Occipital lobe (tissue), 1 donor: ENCODE measurements at regions not wholly inside any gene's neighbourhood (a gene's known extent, or its start where the extent isn't known, plus 50 kb on each side); places are given as distances from the start of the nearest gene placed in this dataset.
A peak's percentile ranks its signal among the peaks of the same experiment; 100 is the strongest.
"Not testable (repeated sequence)": the region's sequence is repeated elsewhere in the genome, so short reads cannot be mapped to it uniquely, and the experiment has no call there.

Source experiments
- DNase-seq: peaks from one replicate; lab custom pipeline; 2025; lab: John Stamatoyannopoulos, UW

DNA sequence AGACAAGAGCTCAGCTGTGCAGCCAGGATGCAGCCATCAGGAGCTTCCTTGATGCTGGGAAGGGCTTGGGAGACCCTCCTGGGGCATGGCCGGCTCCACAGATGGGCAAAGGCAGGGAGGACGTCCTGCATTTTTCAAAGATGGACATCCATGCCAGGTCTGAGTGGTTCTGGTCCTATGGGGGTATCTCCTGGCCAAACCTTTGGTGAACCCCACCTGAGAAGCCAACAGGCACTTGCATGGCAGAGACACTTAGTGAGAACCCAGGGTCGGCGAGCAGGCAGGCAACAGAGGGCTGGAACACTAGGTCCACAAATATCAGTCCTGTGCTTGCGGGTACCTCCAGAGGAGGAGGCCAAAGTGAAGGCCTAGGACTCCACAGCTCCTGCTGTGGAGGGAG lies 70.0 kb downstream of the KCTD15 start:
- no peak for DNase-seq

DNA sequence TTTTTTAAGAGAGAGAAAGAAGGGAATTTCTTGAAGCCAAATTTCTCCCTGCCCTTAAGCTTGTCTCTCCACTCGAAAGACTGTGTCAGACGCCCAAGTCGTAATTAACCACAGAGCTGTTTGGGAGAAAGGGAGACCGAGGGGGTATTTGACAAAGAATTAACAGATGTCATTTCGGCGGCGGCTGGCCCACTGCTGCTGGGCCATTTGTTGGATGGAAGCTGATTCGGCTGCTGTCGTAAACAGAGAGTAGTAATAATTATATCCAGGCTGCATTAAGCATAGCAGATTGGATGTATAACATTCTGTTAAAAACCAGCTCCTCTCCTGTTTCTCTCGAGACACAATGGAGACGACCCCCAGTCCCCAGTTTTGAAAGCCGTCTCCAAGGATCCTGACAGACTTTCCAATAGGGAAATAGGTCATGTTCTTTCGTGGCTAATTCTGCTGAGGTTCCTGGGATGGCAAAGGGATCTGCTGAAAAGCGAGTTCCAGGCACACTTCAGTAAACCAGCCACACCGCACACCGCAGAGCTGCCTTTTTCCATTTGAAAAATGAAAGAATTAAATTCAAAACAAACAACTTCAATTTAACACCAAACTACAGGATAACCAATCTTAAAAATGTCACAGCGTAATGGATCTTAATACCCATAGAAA lies 71.5 kb downstream of the KCTD15 start:
- no peak for DNase-seq

DNA sequence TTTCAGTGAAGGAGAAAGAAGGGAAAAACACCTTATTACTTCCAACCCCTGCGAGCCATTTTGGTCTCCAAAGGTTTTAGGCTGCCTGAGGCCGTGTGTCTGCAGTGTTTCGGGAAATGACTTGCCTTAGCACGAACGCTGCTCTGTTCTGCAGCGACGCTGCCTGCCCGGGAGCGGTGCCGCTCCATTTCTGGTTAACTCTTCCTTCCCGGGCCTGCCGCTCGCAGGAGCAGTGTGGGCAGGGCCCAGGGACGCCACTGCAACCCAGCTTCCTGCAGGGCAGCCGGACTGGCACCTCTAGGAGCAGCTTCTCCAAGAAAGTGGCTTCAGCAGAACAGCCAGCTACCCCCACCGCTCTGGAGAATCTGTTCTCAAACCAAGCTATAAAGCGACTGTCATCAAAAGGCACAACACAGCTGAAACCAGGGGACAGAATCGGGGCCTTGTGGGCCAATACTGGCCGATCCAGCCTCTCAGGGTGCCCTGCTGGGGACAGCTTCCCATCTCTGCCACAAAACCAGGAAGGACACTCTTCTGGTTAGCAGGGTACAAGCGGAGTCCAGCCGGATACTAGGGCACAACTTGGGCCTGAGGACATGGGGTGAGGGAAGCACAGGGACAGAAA lies 72.2 kb downstream of the KCTD15 start:
- peak; percentile 28 for DNase-seq

DNA sequence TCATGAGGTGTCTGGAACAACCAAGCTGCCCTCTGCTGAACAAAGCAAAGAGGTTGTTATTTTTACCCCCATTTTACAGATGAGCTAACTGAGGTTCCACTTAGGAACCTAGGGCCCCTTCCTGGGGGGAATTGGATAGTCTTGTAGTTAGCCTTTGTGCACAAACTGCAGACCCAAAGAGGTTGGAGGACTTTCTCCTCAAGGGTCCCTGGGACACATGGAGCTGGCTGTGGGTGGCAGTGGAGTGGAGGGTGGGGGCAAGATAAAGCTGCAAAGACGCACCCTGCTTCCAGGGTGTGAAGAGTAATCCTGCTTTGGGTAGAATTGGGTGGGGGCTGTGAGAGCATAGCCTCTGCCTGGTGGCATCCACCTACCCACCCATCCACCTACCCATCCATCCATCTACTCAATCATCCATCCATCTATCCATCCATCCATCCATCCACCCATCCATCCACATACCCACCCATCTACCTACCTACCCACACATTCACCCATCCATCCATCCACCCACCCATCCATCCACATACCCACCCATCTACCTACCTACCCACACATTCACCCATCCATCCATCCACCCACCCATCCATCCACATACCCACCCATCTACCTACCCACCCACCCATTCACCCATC lies 73.7 kb downstream of the KCTD15 start:
- not testable (repeated sequence) for DNase-seq

DNA sequence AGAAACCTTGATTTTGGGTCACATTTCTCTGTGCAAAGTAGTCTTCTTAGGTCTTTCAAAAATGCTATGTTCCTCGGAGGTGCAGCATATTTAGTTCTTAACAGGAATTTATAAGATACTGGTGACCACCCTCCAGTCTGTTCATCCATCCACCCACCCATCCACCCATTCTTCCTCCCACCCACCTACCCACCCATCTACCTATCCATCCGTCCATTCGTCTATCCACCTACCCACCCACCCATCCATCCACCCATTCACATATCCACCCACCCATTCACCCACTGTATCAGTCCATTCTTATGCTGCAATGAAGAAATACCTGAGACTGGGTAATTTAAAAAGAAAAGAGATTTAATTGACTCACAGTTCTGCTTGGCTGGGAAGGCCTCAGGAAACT lies 74.9 kb downstream of the KCTD15 start:
- DNase-seq: no peak

DNA sequence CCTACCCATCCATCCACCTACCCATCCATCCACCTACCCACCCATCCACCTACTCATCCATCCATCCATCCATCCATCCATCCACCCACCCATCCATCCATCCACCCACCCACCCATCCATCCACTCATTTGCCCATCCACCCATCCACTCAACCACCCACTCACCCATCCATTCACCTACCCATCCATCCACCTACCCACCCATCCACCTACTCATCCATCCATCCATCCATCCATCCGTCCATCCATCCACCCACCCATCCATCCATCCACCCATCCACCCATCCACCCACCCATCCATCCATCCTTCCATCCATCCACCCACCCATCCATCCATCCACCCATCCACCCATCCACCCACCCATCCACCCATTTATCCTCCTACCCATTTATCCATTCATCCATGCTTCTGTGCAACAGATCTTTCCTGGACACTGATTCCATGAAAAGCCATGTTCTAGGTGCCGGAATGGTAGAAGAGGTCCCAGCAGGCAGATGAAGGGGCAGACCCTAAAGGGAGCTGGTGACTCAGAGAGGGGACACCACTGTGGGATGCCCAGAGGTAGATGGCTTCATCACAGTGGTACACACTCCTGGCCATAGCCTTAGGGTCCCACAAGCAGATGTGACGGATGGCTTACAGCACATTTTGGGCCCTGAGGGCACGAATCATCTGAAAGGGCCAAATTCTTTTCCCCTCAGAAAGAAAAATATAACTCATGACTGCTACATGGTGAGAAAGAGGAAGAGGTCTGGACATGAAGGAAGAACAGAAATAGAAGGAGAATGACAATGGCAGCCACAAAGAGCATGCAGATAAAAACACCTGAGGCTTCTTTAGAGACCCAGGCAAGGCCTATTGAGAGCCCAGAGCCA lies 76.0 kb downstream of the KCTD15 start:
- DNase-seq: no peak

DNA sequence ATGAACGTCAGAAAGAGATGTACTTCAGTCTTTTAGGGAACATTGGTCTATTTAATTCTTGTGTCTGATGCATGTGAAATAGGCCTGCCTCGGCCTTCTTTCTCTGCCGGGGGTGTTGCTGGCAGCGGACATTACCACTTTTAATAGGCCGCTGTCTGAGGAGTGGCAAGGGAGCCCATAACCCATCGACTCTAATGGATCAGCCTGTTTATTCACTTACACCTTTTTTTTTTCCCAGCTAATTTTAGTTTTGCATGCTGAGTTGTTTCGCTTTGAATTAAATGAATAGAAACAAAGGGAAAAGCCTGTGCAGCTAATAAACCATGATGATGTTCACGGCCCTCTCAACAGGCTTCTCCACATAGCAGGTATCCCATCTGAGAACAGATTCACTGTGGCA lies 78.4 kb downstream of the KCTD15 start:
- DNase-seq: no peak

DNA sequence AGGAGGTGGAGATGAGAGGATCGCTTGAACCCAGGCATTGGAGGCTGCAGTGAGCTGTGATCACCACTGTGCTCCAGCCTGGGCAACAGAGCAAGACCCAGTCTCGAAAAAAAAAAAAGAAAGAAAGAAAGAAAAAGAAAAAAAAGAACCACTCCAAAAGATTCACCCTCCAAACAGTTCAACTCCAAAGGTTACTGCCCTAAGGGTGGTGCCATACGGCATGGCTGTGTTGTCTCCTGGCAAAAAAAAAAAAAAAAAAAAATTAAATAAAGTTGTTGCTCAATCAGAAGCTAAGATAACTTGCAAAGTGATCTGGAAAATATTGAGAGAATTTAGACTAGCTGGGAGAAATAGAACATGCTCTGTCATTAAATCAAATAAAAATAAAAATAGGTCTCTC lies 79.5 kb downstream of the KCTD15 start:
- DNase-seq: no peak

DNA sequence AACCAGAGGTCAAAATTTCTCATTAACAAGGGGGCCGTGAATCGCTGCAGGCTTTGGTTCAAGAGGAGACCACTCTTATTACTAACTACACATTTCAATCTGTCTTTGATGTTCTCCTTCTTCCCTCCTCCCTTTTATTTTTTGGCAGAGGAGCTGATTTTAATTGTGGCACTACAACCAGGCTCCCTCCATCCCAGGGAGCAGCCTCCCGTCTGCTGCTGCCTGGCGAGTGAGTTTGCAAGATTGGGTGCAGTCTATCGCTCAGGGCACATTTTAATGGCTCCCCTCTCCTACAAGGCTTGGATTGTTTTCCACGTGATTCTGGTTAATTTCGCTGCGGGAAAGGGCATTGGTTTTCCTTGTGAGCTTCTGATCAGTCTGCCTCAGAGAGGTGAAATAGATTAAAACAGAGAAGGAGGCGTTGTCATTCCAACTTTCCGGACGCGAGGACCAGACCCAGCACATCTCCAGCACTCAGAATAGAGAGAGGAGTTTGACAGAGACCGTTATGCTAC lies 81.4 kb downstream of the KCTD15 start:
- no peak for DNase-seq

DNA sequence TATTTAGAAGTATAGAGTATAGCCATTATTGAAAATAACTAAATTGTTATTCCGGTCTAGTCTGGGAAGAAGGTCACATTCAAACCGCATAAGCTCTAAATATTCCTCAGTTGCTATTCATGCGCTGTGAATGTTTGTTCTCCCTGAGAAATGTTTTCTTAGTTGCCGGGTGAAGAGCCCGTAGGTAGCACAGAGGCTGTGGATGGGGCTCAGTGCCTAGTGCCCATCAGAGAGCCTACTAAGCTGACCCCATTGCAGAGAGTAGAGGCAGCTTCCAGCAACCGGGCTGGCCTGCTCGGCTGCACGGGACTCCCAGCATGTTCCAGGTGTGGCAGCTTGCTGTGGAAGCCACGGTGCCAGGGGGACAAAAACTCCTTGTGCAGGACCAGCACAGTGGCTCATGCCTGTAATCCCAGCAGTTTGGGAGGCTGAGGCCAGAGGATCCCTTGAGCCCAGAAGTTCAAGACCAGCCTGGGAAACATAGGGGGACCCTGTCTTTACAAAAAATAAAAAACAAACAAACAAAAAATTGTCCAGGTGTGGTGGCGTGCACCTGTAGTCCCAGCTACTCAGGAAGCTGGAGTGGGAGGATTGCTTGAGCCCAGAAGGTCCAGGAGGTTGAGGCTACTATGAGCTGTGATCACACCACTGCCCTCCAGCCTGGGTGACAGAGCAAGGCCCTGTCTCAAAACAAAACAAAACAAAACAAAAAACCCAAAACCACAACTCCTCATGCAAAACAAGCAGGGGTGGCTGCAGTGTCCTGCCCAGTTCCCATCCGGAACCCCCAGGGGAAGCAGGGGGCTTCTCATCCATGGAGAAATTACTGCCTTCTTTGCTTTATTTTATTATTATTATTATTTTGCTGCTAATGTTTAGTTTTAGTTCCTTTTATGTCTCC lies 82.5 kb downstream of the KCTD15 start:
- no peak for DNase-seq

DNA sequence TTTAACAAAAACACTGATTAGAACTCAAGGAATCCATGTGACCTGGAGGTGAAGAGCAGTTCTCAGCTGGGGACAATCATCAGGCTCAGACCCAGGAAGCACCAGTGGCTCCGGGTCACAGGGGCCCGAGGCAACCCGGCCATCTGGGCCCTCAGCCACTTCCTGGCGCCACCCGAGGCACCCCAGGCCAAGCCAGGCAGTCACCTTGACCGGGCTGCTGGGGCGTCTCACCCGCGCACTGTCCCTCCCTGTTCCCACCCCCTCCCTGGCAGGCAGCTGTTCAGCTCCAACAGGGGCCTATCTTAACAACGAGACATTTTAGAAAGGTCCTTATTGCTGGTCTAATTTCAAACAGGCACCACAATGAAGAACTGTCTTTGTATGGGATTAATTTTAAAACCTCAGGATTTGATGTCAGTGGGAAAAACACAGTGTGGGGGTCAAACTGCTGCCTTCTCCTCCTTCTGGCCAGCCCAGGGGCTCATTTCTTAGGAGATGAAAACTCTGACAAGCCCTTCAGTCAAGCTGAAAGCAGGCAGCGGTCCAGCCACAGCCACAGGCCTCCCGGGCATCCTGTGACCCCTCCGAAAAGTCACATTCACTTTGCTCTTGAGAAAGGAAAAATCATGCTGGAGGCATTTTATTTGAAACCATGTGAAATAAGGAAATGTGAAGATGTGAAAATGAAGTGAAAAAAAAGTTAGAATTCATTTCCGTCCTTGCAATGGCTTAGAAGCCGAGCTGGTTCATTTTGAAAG lies 83.3 kb downstream of the KCTD15 start:
- DNase-seq: no peak

DNA sequence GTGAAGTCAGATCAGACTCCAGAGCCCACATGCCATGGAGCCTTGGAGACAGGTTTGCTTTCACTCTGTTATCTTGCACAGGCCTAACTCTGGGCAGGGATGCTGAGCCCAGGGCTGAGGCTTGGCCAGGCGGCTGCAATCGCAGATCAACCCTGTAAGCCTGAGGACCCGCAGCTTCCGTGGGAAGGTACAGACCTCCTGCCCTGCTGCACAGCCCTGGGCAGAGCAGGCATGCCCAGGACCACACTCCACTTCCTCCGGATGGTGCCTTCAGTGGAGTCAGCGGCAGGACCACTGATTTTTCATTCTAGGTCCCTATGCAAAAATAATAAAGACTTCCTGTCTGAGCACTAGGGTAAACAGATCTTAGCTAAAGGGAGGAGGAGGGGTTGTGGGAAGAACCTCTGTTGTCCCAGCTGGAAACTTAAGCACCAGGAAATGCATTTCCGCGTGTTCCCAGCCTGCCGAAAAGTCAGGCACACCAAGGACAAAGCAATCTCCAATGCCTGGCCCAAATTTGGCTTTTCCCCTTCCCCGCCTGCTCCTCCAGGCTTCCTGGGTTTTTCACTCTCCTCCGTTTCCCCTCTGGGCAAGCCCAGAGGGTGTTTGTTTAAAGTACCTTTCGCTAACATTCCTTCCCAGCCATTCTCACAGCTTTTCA lies 87.3 kb downstream of the KCTD15 start:
- no peak for DNase-seq

DNA sequence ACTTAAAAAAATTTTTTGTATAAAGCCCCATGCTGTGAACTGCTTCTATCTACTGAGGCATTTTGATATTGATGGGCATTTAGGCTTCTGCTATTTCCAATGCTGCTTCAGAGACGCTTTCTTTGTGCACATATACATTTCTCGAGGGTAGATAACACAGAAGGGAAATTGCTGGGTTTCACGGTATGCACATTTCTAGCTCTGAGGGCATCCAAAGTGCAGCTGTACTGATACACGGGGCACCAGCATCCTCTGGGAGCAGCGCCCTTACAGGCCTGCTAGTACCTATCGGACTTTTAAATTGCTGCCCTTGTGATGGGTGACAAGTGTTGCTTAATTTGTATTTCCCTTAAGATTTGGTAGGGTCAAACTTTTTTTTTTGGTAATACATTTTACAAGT lies 88.6 kb downstream of the KCTD15 start:
- DNase-seq: no peak

DNA sequence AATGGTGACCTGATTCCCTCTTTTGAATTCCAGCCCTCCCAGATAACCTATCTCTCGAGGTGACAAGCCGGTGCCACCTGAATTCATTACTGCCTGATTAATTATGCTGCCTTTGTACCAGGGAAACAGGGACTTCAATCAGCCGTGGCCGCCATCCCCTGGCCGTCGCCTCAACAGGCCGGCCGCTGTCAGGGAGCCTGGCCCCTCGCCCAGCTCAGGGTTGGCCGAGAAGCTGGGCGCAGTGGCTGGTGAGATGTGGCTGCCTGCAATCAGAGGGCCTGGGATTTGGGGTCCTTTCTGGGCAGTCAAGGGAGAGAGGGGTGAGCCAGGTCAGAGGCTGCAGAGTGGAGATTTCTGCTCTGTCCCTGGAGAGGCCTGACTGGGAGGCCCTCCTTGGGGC lies 91.2 kb downstream of the KCTD15 start:
- DNase-seq: no peak

DNA sequence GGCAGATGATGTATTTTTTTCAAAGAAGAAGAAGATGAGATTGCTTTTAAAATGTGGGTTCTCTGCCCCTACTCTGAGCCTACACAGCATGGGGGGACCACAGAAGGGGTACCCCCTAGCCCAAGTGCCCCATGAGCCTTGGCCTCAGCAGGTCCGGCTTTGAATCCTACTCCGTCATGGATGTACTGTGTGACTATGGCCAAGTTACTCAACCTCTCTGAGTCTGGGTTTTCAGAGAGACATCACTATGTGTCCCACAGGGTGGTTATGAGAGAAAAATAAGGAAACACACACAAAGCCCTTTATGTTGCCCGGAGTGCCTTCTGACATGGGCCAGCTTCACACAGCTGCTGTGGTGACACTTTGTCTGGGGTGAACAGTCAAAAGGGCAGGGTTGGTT lies 92.0 kb downstream of the KCTD15 start:
- no peak for DNase-seq

DNA sequence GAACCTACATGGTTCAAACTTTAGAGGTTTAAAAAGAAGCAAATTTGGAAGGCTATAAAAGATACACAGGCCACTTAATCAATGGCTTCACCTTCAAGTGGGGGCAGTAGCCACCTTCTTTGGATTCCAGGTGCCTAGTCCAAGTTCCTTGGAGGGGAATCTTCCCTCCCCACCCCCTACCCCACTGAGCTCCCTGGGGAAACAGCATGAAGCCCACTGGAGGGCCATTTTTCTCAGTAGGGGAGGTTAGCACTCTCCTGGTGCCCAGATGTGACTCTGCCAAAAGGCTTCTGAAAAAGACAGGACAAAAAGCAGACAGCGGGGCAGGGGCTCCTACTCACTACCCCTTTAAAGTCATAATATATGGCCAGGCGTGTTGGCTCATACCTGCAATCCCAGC lies 93.9 kb downstream of the KCTD15 start:
- no peak for DNase-seq

DNA sequence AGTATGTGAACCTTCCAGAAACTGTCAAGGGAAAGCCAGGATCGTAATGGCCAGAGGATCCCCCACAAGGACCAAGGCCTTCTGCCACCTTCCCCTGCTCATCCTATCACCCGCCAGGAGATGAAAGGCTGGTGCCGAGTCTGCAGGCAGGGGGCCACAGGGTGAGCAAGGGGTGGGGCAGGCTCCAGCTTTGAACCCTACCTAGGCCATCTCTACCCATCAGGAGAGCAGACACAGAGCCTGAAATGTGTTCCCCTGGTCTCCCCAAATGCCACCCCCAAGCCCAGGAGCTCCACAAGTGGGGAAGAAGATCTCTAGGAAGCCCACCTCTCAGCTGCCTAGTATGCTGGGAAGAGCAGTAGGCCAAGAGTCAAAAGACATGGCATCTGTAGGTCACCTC lies 95.1 kb downstream of the KCTD15 start:
- DNase-seq: no peak

DNA sequence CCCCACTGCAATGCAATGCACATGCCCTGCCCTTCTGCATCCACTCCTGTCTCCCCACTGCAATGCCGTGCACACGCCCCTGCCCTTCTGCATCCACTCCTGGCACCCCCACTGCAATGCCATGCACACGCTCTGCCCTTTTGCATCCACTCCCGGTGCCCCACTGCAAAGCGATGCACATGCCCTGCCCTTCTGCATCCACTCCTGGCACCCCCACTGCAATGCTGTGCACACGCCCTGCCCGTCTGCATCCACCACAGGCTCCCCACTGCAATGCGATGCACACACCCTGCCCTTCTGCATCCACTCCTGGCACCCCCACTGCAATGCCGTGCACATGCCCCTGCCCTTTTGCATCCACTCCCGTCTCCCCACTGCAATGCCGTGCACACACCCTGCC lies 98.1 kb downstream of the KCTD15 start:
- DNase-seq: no peak

DNA sequence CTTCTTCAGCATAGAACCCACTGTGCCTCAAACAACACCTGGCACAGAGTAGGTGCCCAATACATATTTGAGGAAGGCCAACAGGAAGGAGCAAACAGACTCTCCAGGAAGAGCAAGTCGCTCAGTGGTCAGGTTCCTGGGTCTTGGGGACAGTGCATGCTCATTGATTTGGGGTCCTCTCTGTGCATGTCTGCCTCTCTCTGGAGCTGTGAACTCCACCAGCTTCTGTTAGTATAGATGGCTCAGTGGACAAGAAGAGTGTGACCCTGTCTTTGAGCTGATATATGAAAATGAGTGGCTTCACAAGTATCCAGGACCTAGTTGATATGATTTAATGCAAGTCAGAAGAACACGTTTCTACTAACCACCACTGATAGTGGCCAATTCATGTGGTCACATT lies 98.7 kb downstream of the KCTD15 start:
- no peak for DNase-seq
